Fibroblast of the aortic adventitia (primary cell): ENCODE measurements at regions not wholly inside any gene's neighbourhood (a gene's known extent, or its start where the extent isn't known, plus 50 kb on each side); places are given as distances from the start of the nearest gene placed in this dataset.

Experiments used
- DNase-seq: peaks from one replicate; pipeline ENCODE4 v3.0.0-alpha.2; 2010; ENCODE audit warnings: low read depth
- H3K4me3 ChIP-seq: 2 replicates; pipeline ENCODE4 v1.5.1; 2011; ENCODE audit warnings: low read depth, mild to moderate bottlenecking, control low read depth, low read length, moderate library complexity
- CTCF ChIP-seq: IDR thresholded peaks from 2 replicates; pipeline ENCODE4 v1.5.1; 2011; ENCODE audit warnings: mild to moderate bottlenecking, low read length, control low read depth, inconsistent platforms; ENCODE audit not compliant: insufficient read depth

- DNase-seq: no peak
- H3K4me3 ChIP-seq: no peak overlapping the region
- TF ChIP-seq CTCF: no peak
Observed at GRCh38 chr1:65497256-65497830, 76.9 kb downstream of the LEPR start.

GRCh38 chr1:65503427-65503826, 83.0 kb downstream of the LEPR start:
- DNase-seq: no peak

GRCh38 chr1:65504263-65504662, 83.8 kb downstream of the LEPR start:
- no peak overlapping the region for H3K4me3 ChIP-seq
- no peak for TF ChIP-seq CTCF
- DNase-seq: no peak

More at GRCh38 chr1:65503427-65503826, 83.0 kb downstream of the LEPR start:
- no peak for TF ChIP-seq CTCF
- H3K4me3 ChIP-seq: no peak overlapping the region

- peak; percentile 81 for DNase-seq
Observed at GRCh38 chr1:65505547-65506300, 85.3 kb downstream of the LEPR start.

GRCh38 chr1:65508051-65508450, 87.6 kb downstream of the LEPR start:
- no peak for TF ChIP-seq CTCF
- no peak for DNase-seq
- no peak overlapping the region for H3K4me3 ChIP-seq

More at GRCh38 chr1:65505547-65506300, 85.3 kb downstream of the LEPR start:
- TF ChIP-seq CTCF: no peak
- no peak overlapping the region for H3K4me3 ChIP-seq

GRCh38 chr1:65509912-65510680, 89.6 kb downstream of the LEPR start:
- peak; percentile 70 for DNase-seq
- H3K4me3 ChIP-seq: no peak overlapping the region

More at GRCh38 chr1:65509912-65510680, 89.6 kb downstream of the LEPR start:
- no peak for TF ChIP-seq CTCF
